Neural cell (in vitro differentiated cells): ENCODE measurements at regions not wholly inside any gene's neighbourhood (a gene's known extent, or its start where the extent isn't known, plus 50 kb on each side); places are given as distances from the start of the nearest gene placed in this dataset.

Experiments used
- H2AFZ ChIP-seq: fragments of 200-600, 300-800 bp; sonication (generic), shearing (Covaris generic); 2 replicates; pipeline ENCODE4 v1.6.0; 2014; ENCODE audit warnings: low read depth, mild to moderate bottlenecking, antibody characterized with exemption, low read length, moderate library complexity
- H3F3A ChIP-seq: fragments of 200-600 bp; shearing (Covaris generic); 2 replicates; pipeline ENCODE4 v1.6.1; 2016; ENCODE audit warnings: mild to moderate bottlenecking, moderate library complexity, mixed read lengths, antibody characterized with exemption, low read length; ENCODE audit not compliant: insufficient read depth, poor library complexity, severe bottlenecking
- H3K27ac ChIP-seq: fragments of 200-600, 300-800 bp; sonication (generic), shearing (Covaris generic); 2 replicates; pipeline ENCODE4 v1.5.1; 2014; ENCODE audit warnings: mild to moderate bottlenecking, low read length, moderate library complexity
- H3K27me3 ChIP-seq: fragments of 300-800, 200-600 bp; sonication (generic), shearing (Covaris generic); 2 replicates; pipeline ENCODE4 v1.6.0; 2014; ENCODE audit warnings: mild to moderate bottlenecking, low read depth, low read length, moderate library complexity; ENCODE audit not compliant: insufficient read depth
- H3K36me3 ChIP-seq: fragments of 300-800, 200-600 bp; sonication (generic), shearing (Covaris generic); 2 replicates; pipeline ENCODE4 v1.5.1; 2014; ENCODE audit warnings: mild to moderate bottlenecking, antibody characterized with exemption, low read length, moderate library complexity; ENCODE audit not compliant: insufficient read depth
- H3K4me2 ChIP-seq: fragments of 300-800, 200-600 bp; sonication (generic), shearing (Covaris generic); 2 replicates; pipeline ENCODE4 v1.6.0; 2014; ENCODE audit warnings: mild to moderate bottlenecking, low read length
- H3K4me3 ChIP-seq: fragments of 300-800, 200-600 bp; sonication (generic), shearing (Covaris generic); 2 replicates; pipeline ENCODE4 v1.5.1; 2014; ENCODE audit warnings: mild to moderate bottlenecking, low read length, moderate library complexity
- H3K79me2 ChIP-seq: fragments of 200-600 bp; shearing (Covaris generic); replicated peaks from 2 replicates; pipeline ENCODE4 v1.6.0; 2014; ENCODE audit warnings: mild to moderate bottlenecking, low read length, moderate library complexity; ENCODE audit not compliant: insufficient read depth
- H3K9ac ChIP-seq: fragments of 300-800, 200-600 bp; sonication (generic), shearing (Covaris generic); 2 replicates; pipeline ENCODE4 v1.6.1; 2016; ENCODE audit warnings: mild to moderate bottlenecking, low read length, mixed read lengths
- H3K9me2 ChIP-seq: fragments of 200-600 bp; shearing (Covaris generic); 2 replicates; pipeline ENCODE4 v1.6.1; 2016; ENCODE audit warnings: mild to moderate bottlenecking, low read length, mixed read lengths; ENCODE audit not compliant: insufficient read depth
- H3K9me3 ChIP-seq: fragments of 200-600, 300-800 bp; sonication (generic), shearing (Covaris generic); 2 replicates; pipeline ENCODE4 v1.6.1; 2016; ENCODE audit warnings: mild to moderate bottlenecking, mixed run types, low read length, moderate library complexity, mixed read lengths
- H4K20me1 ChIP-seq: fragments of 200-600 bp; shearing (Covaris generic); 2 replicates; pipeline ENCODE4 v1.6.1; 2016; ENCODE audit warnings: mild to moderate bottlenecking, mixed run types; ENCODE audit not compliant: insufficient read depth
- CTCF ChIP-seq: fragments of 450-650 bp; IDR thresholded peaks from 2 replicates; pipeline ENCODE4 v1.5.1; 2014; ENCODE audit warnings: antibody characterized with exemption, mild to moderate bottlenecking, moderate library complexity; ENCODE audit not compliant: poor library complexity, severe bottlenecking
- EP300 ChIP-seq: fragments of 450-650 bp; conservative IDR thresholded peaks from 2 replicates; pipeline ENCODE4 v1.6.1; 2014; ENCODE audit warnings: antibody characterized with exemption, mild to moderate bottlenecking, moderate library complexity; ENCODE audit not compliant: poor library complexity, severe bottlenecking
- EZH2 ChIP-seq: fragments of 200-600, 300-800 bp; shearing (Covaris generic), sonication (generic); IDR thresholded peaks from 2 replicates; pipeline ENCODE4 v1.6.1; 2014; ENCODE audit warnings: antibody characterized with exemption, low read length, borderline replicate concordance, mild to moderate bottlenecking; ENCODE audit not compliant: insufficient read depth, poor library complexity, severe bottlenecking
- MXI1 ChIP-seq: fragments of 450-650 bp; conservative IDR thresholded peaks from 2 replicates; pipeline ENCODE4 v1.6.1; 2014; ENCODE audit warnings: antibody characterized with exemption, mild to moderate bottlenecking; ENCODE audit not compliant: poor library complexity, severe bottlenecking
- POLR2AphosphoS5 ChIP-seq: IDR thresholded peaks from 2 replicates; pipeline ENCODE4 v1.6.1; 2012
- RAD21 ChIP-seq: fragments of 450-650 bp; conservative IDR thresholded peaks from 2 replicates; pipeline ENCODE4 v1.6.1; 2014; ENCODE audit warnings: antibody characterized with exemption, mild to moderate bottlenecking, moderate library complexity
- REST ChIP-seq: IDR thresholded peaks from 2 replicates; pipeline ENCODE4 v1.6.1; 2012; ENCODE audit warnings: borderline replicate concordance
- SMC3 ChIP-seq: fragments of 450-650 bp; conservative IDR thresholded peaks from 2 replicates; pipeline ENCODE4 v1.6.1; 2014; ENCODE audit warnings: antibody characterized with exemption, mild to moderate bottlenecking, moderate library complexity; ENCODE audit not compliant: poor library complexity
- TAF1 ChIP-seq: IDR thresholded peaks from 2 replicates; pipeline ENCODE4 v1.6.1; 2012; ENCODE audit warnings: low read depth

- Histone ChIP-seq H3K9me3 (no peaks in the 10 kb centered on the region), H3K9me2 (no peaks in the 10 kb centered on the region), H3K27ac (no peak overlapping the region), H2AFZ (no peak overlapping the region), H3K27me3 (no peaks in the 10 kb centered on the region), H3K4me3 (no peak overlapping the region), H4K20me1 (no peaks in the 10 kb centered on the region), H3F3A (no peaks in the 10 kb centered on the region), H3K9ac (no peak overlapping the region), H3K36me3 (no peaks in the 10 kb centered on the region), H3K4me2 (no peak overlapping the region), H3K79me2 (no peaks in the 10 kb centered on the region)
- TF ChIP-seq RAD21 (no peak), REST (no peak), EZH2 (no peak), MXI1 (no peak), CTCF (no peak), EP300 (no peak), SMC3 (no peak), TAF1 (no peak), POLR2AphosphoS5 (no peak)
Measured at GRCh38 chrX:97705936-97706335, 822.2 kb downstream of the RPA4 start.

GRCh38 chrX:97714072-97714471 lies 830.4 kb downstream of the RPA4 start:
- no peak for TF ChIP-seq EZH2
- no peak for TF ChIP-seq EP300
- no peak for TF ChIP-seq MXI1
- no peak for TF ChIP-seq POLR2AphosphoS5
- TF ChIP-seq RAD21, result no peak
- TF ChIP-seq REST, result no peak
- no peak for TF ChIP-seq SMC3
- TF ChIP-seq TAF1, result no peak
- no peak for TF ChIP-seq CTCF
- Histone ChIP-seq H3K4me2 (no peak overlapping the region), H3F3A (no peaks in the 10 kb centered on the region), H3K9me2 (no peaks in the 10 kb centered on the region), H4K20me1 (no peaks in the 10 kb centered on the region), H3K27ac (no peak overlapping the region), H3K36me3 (no peaks in the 10 kb centered on the region), H3K9me3 (no peaks in the 10 kb centered on the region), H3K4me3 (no peak overlapping the region), H2AFZ (no peak overlapping the region), H3K79me2 (no peaks in the 10 kb centered on the region), H3K9ac (no peak overlapping the region), H3K27me3 (no peaks in the 10 kb centered on the region)
